Posterior cingulate gyrus (tissue), 11 donors: ENCODE measurements at regions not wholly inside any gene's neighbourhood (a gene's known extent, or its start where the extent isn't known, plus 50 kb on each side); places are given as distances from the start of the nearest gene placed in this dataset.

Source experiments
- DNase-seq, 10 donors: peaks; one replicate each; pipeline versions ENCODE4 v3.0.0 to v3.0.0-alpha.2; 2020 to 2021; ENCODE audit warnings: mixed read lengths in 3 of 10
- intact Hi-C: fragments of 100-400 bp; cut with DNase I; formaldehyde crosslinking; loops from one replicate; pipeline ENCODE4 v1.15.1; 2023

GRCh38 chr16:82363026-82363816 is 193.2 kb upstream of the MPHOSPH6 start:
- intact Hi-C loops, result loop anchor here (10.0 kb wide), 1 partner anchor 92 kb away; no protein-coding TSS in a partner anchor
- no peak for DNase-seq

- intact Hi-C loops, result loop anchor here (10.0 kb wide), 1 partner anchor 93 kb away; no protein-coding TSS in a partner anchor
Observed at GRCh38 chr16:82361885-82362284, 191.9 kb upstream of the MPHOSPH6 start.

GRCh38 chr16:82360024-82360783 is 190.2 kb upstream of the MPHOSPH6 start:
- DNase-seq, result no peak
- intact Hi-C loops, result loop anchor here (10.0 kb wide), 1 partner anchor 95 kb away; no protein-coding TSS in a partner anchor

More at GRCh38 chr16:82361885-82362284, 191.9 kb upstream of the MPHOSPH6 start:
- DNase-seq, result no peak

- intact Hi-C loops, result no loop called here
- DNase-seq, result no peak
Observed at GRCh38 chr16:82358606-82359221, 188.7 kb upstream of the MPHOSPH6 start.

- intact Hi-C loops, result no loop called here
- DNase-seq, result no peak
Observed at GRCh38 chr16:82358161-82358560, 188.1 kb upstream of the MPHOSPH6 start.

GRCh38 chr16:82357237-82357636 is 187.2 kb upstream of the MPHOSPH6 start:
- DNase-seq, result no peak
- intact Hi-C loops, result no loop called here

- no peak for DNase-seq
- intact Hi-C loops, result no loop called here
Observed at GRCh38 chr16:82350560-82350959, 180.5 kb upstream of the MPHOSPH6 start.

- DNase-seq, result no peak
- intact Hi-C loops, result no loop called here
Observed at GRCh38 chr16:82345318-82345717, 175.3 kb upstream of the MPHOSPH6 start.

- DNase-seq, result peak in 5 of 10 donors; percentile 18 to 87 (median 37)
- intact Hi-C loops, result loop anchor here (1.0 kb wide), 1 partner anchor 81 kb away; no protein-coding TSS in a partner anchor
Observed at GRCh38 chr16:82344157-82344556, 174.1 kb upstream of the MPHOSPH6 start.

- no peak for DNase-seq
- intact Hi-C loops, result no loop called here
Observed at GRCh38 chr16:82341146-82341669, 171.2 kb upstream of the MPHOSPH6 start.

- intact Hi-C loops, result no loop called here
- DNase-seq, result peak in 7 of 10 donors; percentile 15 to 89 (median 39)
Observed at GRCh38 chr16:82340531-82340930, 170.5 kb upstream of the MPHOSPH6 start.

- no peak for DNase-seq
- intact Hi-C loops, result no loop called here
Observed at GRCh38 chr16:82337355-82337754, 167.3 kb upstream of the MPHOSPH6 start.

GRCh38 chr16:82331974-82332750 is 162.1 kb upstream of the MPHOSPH6 start:
- intact Hi-C loops, result no loop called here
- no peak for DNase-seq

- no peak for DNase-seq
- intact Hi-C loops, result no loop called here
Observed at GRCh38 chr16:82331397-82331796, 161.4 kb upstream of the MPHOSPH6 start.

GRCh38 chr16:82329504-82330192 is 159.6 kb upstream of the MPHOSPH6 start:
- peak in 1 of 10 donors; percentile 13 for DNase-seq
- intact Hi-C loops, result no loop called here

- intact Hi-C loops, result no loop called here
- DNase-seq, result no peak
Observed at GRCh38 chr16:82328881-82329469, 159.0 kb upstream of the MPHOSPH6 start.

GRCh38 chr16:82323171-82323570 is 153.1 kb upstream of the MPHOSPH6 start:
- intact Hi-C loops, result no loop called here
- no peak for DNase-seq

GRCh38 chr16:82322177-82322576 is 152.2 kb upstream of the MPHOSPH6 start:
- DNase-seq, result no peak
- intact Hi-C loops, result no loop called here

GRCh38 chr16:82319038-82319437 is 149.0 kb upstream of the MPHOSPH6 start:
- intact Hi-C loops, result no loop called here
- no peak for DNase-seq
